ENCODE measurements at regions not wholly inside any gene's neighbourhood (a gene's known extent, or its start where the extent isn't known, plus 50 kb on each side); places are given as distances from the start of the nearest gene placed in this dataset.

GRCh38 chr11:130765406-130765805 lies 150.9 kb downstream of the SNX19 start:
- POLR2A ChIA-PET (ENCODE audit: low non-redundant PET) = no interaction called here
- CTCF ChIA-PET = no interaction called here
- DNase-seq (ENCODE audit: low spot score) = no peak
- H3K27ac ChIP-seq = no peak overlapping the region
- TF ChIP-seq CTCF (conservative IDR thresholded peaks at IDR 0.05; ENCODE audit: low read depth) = no peak

- no peak for DNase-seq (ENCODE audit: low spot score)
- no peak for TF ChIP-seq CTCF (conservative IDR thresholded peaks at IDR 0.05; ENCODE audit: low read depth)
- H3K27ac ChIP-seq = no peak overlapping the region
- CTCF ChIA-PET = no interaction called here
- POLR2A ChIA-PET (ENCODE audit: low non-redundant PET) = no interaction called here
Observed at GRCh38 chr11:130765951-130766649, 150.2 kb downstream of the SNX19 start.

GRCh38 chr11:130766650-130767565 lies 149.4 kb downstream of the SNX19 start:
- POLR2A ChIA-PET (ENCODE audit: low non-redundant PET) = no interaction called here

GRCh38 chr11:130769782-130770535 lies 146.3 kb downstream of the SNX19 start:
- no peak for DNase-seq (ENCODE audit: low spot score)
- POLR2A ChIA-PET (ENCODE audit: low non-redundant PET) = no interaction called here
- H3K27ac ChIP-seq = no peak overlapping the region
- no peak for TF ChIP-seq CTCF (conservative IDR thresholded peaks at IDR 0.05; ENCODE audit: low read depth)
- CTCF ChIA-PET = interaction anchor here (0.7 kb wide), 1 partner anchor 121 kb away, joined by 3 read pairs; no protein-coding TSS in a partner anchor

More at GRCh38 chr11:130766650-130767565, 149.4 kb downstream of the SNX19 start:
- DNase-seq (ENCODE audit: low spot score) = no peak
- TF ChIP-seq CTCF (conservative IDR thresholded peaks at IDR 0.05; ENCODE audit: low read depth) = no peak
- no peak overlapping the region for H3K27ac ChIP-seq
- CTCF ChIA-PET = interaction anchor here (0.5 kb wide), 1 partner anchor 204 kb away, joined by 4 read pairs; no protein-coding TSS in a partner anchor

GRCh38 chr11:130771708-130772107 lies 144.6 kb downstream of the SNX19 start:
- TF ChIP-seq CTCF (conservative IDR thresholded peaks at IDR 0.05; ENCODE audit: low read depth) = no peak
- CTCF ChIA-PET = no interaction called here
- POLR2A ChIA-PET (ENCODE audit: low non-redundant PET) = no interaction called here
- H3K27ac ChIP-seq = no peak overlapping the region
- DNase-seq (ENCODE audit: low spot score) = no peak

Measured in RWPE1 (cell line).